Posterior vena cava (tissue), 2 donors: ENCODE measurements at regions not wholly inside any gene's neighbourhood (a gene's known extent, or its start where the extent isn't known, plus 50 kb on each side); places are given as distances from the start of the nearest gene placed in this dataset.

Source experiments
- DNase-seq: peaks from one replicate; pipeline ENCODE4 v3.0.0-alpha.2; 2020; ENCODE audit warnings: low spot score
- intact Hi-C, 2 donors: fragments of 100-400 bp; cut with DNase I; formaldehyde crosslinking; loops; one replicate each; pipeline versions ENCODE4 v1.14.1 to v1.14.2; 2022 to 2023
- donor health status: DM: yes; HTN: yes; CAD: no.
- donor health status: DM: yes; HTN: yes; CAD: no.

DNA sequence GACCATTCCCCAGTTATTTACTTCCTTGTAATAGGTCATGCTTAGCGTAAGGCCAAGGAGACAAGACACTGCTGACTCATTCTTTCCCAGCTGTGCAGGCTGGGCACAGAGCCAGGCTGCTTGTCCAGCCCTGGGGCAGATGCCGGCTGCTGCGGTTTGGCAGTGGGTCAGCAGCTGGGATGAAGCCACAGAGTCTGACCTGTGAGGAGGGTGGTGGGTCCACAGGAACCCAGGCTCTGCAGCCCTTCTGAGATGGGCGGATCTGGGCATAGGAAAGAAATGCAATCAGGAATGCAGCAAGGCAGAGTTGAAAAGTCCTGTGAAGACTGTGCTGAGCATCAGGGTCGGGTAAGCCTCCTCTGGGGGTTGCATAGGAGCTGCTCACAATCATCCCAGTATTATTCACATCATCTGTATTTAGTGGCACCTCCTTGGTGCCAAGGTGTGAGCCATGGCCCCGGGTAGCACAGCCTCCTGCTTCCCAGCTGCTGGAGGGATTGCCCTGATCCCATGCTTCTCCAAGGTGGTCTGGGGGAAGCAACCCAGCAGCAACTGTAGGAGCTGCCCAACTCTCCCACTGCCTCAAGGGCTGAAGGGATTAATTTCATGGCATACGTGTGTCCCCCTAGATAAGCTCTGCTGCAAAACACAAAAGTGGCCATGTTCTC lies 139.0 kb downstream of the DDX1 start:
- peak; percentile 98 for DNase-seq
- intact Hi-C loops = loop anchor here in 1 of 2 donors (5.0 kb wide), 1 partner anchor 1908 kb away; no protein-coding TSS in a partner anchor

- no peak for DNase-seq
- intact Hi-C loops = loop anchor here in 1 of 2 donors (5.0 kb wide), 1 partner anchor 1909 kb away; no protein-coding TSS in a partner anchor
Measured at GRCh38 chr2:15731213-15731888, 139.7 kb downstream of the DDX1 start.

- DNase-seq = no peak
- intact Hi-C loops = loop anchor here in 1 of 2 donors (5.0 kb wide), 1 partner anchor 1910 kb away; no protein-coding TSS in a partner anchor
Measured at GRCh38 chr2:15731889-15732271, 140.2 kb downstream of the DDX1 start.

DNA sequence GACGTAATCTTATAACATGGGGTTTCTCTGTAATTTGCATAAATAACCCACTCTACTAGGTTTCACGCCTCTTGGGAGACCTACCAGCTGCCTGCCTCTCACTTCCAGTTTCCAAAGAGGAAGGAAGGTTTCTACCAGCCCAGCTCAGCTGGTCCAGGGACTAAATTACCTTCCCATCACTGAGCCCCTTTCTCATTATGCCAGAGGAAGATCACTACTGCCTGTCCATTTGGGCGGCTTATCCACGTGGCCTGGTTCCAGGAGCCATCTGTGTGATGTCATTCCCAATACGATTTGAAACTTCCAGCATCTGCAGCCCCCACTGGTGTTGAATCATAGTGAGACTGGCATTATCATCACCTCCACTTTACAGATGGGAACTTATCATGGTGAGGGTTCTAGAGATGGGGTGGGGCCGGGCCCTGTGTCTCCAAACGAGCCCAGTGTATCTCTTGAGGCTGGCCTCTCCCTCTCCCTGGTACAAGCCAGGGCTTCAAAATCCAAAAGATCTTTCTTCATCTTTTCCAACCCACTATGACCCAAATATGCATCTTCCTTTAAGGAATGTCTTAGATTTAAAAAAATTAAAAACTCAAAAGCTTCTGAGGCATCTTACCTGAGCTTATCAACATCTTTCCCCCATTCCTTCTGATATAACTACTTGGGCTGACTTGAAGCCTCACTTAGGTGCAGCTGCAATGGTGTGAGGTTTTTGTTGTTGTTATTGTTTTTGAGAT lies 140.8 kb downstream of the DDX1 start:
- DNase-seq = no peak
- intact Hi-C loops = loop anchor here in 1 of 2 donors (5.0 kb wide), 1 partner anchor 1910 kb away; no protein-coding TSS in a partner anchor

- intact Hi-C loops = loop anchor here in 1 of 2 donors (5.0 kb wide), 1 partner anchor 1912 kb away; no protein-coding TSS in a partner anchor
- no peak for DNase-seq
Measured at GRCh38 chr2:15733867-15734673, 142.4 kb downstream of the DDX1 start.

DNA sequence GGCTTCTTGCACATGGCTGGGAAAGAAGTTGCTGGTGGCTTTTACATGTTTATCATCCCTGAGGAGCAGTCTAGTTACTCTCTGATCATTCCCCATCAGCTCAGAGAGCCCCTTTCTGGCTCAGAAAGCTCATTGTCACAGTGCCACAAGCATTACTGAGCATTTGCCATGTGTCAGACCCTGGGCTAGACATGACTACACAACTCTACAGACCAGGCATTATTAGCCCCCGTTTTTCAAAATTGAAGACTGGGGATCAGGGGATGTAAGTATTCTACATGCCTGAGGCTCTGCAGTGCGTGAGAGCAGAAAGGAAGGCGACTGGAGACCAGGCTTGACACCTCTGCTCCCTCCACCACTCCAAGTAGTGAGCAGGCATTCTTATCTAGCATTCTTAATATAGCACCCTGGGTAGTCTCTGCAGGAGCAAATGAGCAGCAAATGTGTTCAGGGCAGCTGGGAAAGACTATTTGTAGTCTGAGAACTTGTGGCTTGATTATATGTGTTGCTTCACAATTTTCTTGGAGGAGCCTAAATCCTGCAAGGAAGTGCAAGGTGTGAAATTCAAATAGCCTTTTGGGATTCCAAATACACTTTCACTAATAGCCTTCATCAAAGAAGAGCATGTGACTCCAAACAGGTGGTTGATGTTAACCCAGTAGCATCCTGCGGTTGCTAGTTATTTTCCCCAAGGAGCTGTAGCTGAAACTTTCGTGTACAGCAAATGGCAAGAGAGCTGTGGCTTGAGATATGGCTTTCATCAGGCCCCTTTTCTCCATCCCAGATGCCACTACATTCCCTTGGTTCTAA lies 143.2 kb downstream of the DDX1 start:
- DNase-seq = no peak
- intact Hi-C loops = loop anchor here in 1 of 2 donors (5.0 kb wide), 1 partner anchor 1913 kb away; no protein-coding TSS in a partner anchor

- no peak for DNase-seq
- intact Hi-C loops = no loop called here
Measured at GRCh38 chr2:15735484-15736326, 144.0 kb downstream of the DDX1 start.

DNA sequence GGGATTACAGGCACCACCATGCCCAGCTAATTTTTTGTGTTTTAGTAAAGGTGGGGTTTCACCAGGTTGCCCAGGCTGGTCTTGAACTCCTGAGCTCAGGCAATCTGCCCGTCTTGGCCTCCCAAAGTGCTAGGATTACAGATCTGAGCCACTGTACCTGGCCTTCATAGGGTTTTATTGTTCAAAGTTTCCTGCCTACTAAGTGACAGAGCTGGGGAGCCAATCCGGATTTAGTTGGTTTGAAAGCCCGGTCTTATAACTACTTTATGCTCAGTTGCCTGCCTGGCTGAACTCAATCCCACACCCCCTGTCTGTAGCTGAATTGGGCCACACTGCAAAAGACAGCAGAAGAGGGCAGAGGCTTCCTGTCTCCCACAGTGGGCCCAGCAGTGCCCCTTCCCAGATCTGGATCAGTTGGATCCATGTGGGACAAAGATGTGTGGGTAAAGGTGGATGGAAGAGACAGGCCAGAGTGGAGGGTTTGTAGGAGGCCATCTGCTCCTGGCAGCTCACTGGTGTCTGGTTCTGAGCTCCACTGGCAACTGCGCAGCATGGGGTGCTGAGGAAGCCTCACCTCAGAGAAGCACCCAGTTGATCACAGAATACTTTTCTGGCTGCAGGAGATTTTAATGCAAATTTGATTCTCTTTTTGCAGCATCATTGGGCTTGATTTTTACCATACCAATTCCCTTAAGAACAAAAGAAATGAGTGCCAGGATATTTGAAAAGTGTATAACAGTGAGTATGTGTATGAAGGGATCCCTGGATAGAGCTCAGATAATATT lies 144.9 kb downstream of the DDX1 start:
- intact Hi-C loops = no loop called here
- no peak for DNase-seq

GRCh38 chr2:15737314-15738224 lies 145.9 kb downstream of the DDX1 start:
- intact Hi-C loops = no loop called here
- no peak for DNase-seq

- intact Hi-C loops = no loop called here
- DNase-seq = no peak
Measured at GRCh38 chr2:15738225-15738546, 146.5 kb downstream of the DDX1 start.

- intact Hi-C loops = no loop called here
- DNase-seq = no peak
Measured at GRCh38 chr2:15738943-15739342, 147.3 kb downstream of the DDX1 start.

DNA sequence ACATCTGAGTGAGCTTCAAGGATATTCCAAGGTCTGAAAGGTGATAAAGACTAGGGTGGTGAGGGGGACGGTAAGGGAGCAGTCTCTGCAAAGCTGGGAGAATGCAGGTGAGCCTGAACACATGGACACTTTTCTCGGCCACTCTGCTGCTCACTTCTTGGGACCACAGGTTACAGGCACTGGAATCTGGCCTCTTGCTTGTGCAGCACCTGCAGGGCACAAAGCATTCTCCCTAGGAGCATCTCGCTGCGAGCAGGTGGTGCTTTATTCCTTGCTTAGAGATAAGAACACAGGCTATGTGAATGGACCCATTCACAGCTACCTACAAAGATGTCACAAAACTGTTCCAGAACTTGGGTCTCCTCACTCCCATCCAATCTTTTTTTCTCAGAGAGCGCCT lies 153.2 kb downstream of the DDX1 start:
- DNase-seq = no peak
- intact Hi-C loops = no loop called here

- intact Hi-C loops = no loop called here
Measured at GRCh38 chr2:15745350-15745749, 153.7 kb downstream of the DDX1 start.

GRCh38 chr2:15745907-15746702 lies 154.4 kb downstream of the DDX1 start:
- DNase-seq = no peak
- intact Hi-C loops = no loop called here

More at GRCh38 chr2:15745350-15745749, 153.7 kb downstream of the DDX1 start:
- DNase-seq = no peak
